AML-193 (cell line): ENCODE measurements at regions not wholly inside any gene's neighbourhood (a gene's known extent, or its start where the extent isn't known, plus 50 kb on each side); places are given as distances from the start of the nearest gene placed in this dataset.

Experiments used
- DNase-seq, 2 experiments: peaks; one replicate each; lab custom pipeline; 2025; lab: John Stamatoyannopoulos, UW

- DNase-seq = no peak
Observed at GRCh38 chr21:22399681-22400514, 1401.7 kb downstream of the NCAM2 start.

DNA sequence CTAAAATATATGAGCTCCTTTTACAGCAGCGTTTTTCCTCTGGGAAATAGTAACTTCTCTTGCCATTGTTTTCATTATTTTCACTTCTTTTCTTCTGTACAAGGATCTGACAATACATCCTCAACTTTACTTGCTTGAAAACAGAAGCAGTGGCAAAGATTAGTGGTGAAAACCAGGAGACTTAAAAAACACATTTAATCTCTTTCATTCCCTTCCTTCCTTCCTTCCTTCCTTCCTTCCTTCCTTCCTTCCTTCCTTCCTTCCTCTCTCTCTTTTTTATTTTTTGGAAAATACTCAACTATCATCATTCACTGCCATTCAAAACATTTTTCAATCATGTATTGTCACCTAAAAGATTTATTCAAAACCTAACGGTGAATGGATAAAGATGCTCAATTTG is 1411.4 kb downstream of the NCAM2 start:
- DNase-seq = no peak

DNA sequence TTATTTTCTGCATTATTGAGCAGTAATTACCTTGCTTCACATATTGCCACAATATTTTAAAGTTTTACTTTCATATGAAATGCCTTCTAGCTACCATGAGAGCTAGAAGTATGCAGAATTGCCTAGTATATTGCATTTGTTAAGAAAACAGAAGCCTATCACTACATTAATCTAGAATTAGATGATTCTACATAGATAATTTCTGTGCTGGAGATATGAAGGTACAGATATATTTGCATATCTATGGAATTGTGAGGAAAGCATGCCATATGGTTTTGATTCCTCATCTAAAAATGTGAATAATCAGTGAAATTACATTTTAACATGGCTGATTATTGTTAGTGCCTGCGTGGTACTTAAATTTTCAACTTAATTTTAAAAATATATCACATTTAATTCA is 1418.3 kb downstream of the NCAM2 start:
- DNase-seq = no peak

DNA sequence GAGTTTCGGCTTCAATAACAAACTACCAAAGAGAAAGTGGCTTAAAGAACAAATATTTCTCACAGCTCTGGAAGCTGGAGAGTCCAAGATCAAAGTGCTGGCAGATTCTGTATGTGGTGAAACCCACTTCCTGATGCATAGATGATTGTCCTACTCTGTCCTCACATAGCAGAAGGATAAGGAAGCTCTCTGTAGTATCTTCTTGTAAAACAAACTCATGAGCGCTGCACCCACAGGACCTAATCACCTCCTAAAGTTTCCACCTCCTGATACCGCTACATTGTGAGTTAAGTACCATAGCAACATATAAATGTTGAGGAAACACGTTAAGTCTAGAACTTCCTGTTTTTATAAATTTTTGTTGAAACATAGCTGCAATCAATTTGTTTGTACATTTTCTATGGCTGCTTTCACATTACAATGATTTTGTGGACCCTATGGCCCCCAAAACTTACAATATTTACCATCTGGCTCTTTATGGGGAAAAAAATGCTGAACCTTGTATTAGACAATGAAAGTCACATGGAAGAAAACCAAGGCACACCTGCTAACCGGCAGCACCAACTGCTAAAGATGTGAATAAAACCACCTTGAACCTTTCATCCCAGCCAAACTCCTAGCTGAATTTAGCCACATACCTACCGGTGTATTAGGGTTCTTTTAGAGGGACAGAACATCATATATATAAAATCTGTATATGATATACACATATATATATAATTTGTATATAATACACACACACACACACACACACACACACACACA is 1423.4 kb downstream of the NCAM2 start:
- peak; percentile 54 to 62 for DNase-seq

DNA sequence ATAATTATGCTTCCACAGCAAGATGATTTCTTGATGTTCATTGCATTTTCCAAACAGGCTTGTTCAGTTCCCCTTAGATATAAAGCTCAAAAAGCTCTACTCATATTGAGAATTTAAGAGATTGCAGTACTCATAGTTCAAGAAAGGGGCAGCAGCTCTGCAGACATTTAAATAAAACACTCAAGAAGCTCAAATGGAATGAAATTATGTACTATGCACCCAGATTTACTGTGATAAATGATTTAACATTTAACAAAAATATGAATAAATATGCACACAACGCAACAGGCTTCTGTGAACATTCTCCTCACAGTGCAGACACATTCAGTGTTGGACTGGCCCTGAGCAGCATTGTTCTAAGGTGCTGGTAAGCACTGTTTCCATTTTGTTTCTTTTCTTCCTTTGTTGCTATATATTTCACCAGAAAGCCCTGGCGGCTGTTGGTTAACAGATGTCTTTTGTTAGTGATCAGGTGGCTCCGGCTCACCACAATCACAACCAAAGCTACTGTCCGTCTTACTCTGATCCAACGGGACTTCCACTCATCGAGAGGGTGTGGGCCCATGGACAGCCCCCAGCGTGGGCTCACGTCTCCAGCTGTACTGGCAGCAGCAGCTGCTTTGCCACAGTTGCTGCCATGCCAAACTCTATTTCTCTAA is 1440.3 kb downstream of the NCAM2 start:
- DNase-seq = no peak

- DNase-seq = no peak
Observed at GRCh38 chr21:22444990-22445389, 1446.8 kb downstream of the NCAM2 start.

DNA sequence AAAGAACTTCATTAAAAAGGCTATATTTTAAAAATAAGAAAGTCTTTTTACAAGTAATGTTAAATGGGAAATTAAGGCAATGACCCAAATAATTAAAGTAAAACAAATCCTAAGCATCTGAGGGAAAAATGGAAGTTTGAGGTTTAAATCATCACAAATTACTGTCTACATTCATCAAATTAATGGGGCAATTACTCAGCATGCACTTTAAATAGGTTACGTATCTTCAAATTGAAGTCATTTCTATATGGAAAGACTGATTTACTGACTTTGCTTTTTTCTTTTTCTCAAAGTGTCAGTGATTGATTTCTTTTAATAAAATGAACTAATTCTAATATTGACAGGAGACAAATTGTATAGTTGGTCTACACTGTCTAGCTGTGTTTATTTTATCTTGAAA is 1452.3 kb downstream of the NCAM2 start:
- DNase-seq = no peak

- DNase-seq = no peak
Observed at GRCh38 chr21:22456241-22456640, 1458.0 kb downstream of the NCAM2 start.

DNA sequence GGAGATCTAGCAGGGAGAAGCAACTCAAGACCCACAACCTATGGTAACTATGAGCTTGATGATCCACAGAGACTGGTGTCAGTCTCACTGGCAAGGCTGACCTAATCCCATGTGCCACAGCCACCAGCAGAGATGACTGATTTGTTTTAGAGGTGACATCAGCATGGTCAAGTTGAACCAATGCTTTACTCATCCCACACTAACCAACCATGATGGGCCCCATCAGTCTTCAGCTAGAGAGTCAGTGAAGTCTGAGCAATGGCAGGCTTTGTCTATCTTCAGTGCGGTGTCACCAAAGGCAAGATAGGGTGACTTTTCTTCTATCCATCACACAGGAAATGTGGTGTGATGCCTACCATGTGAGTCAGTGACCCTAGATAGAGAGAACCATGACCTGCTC is 1470.7 kb downstream of the NCAM2 start:
- DNase-seq = no peak

- DNase-seq = no peak
Observed at GRCh38 chr21:22474403-22474802, 1476.2 kb downstream of the NCAM2 start.

DNA sequence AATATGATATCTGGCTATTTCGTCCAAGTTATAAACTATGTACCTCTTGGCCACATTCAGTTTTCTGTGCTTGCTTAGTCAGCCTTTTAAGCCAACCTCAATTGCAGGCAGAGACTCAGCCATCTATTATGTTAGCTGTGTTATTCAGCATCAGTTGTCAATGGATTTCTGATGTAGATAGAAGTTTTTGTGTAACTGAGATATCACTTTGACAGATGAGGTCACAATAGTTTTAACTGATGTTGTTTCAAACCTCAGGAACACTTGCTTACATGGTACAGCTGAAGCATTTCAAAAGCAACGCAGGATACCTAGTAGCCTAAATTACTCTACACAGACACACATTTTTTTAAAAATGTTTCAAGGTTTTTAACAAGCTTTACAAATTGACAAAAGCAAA is 1478.0 kb downstream of the NCAM2 start:
- DNase-seq = no peak

GRCh38 chr21:22476726-22477646 is 1478.8 kb downstream of the NCAM2 start:
- no peak for DNase-seq

GRCh38 chr21:22490049-22490448 is 1491.8 kb downstream of the NCAM2 start:
- no peak for DNase-seq

GRCh38 chr21:22516230-22516629 is 1518.0 kb downstream of the NCAM2 start:
- peak; percentile 92 to 94 for DNase-seq

- DNase-seq = no peak
Observed at GRCh38 chr21:22535630-22536029, 1537.4 kb downstream of the NCAM2 start.

DNA sequence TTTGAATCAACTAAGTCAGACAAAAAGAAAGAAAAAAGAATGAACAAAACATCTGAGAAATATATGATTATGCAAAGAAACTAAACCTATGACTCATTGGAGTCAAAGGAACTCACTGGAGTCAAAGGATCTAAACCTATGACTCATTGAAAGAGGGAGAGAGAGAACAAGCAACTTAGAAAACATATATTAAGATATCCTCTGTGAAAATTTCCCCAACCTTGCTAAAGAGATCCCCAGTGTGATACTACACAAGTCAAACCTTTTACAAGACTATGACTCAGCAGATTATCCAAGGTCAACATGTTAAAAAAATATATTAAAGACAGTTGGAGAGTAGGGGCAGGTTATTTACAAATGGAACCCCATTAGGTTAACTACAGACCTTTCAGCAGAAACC is 1538.3 kb downstream of the NCAM2 start:
- peak; percentile 33 to 48 for DNase-seq

- DNase-seq = no peak
Observed at GRCh38 chr21:22544747-22545146, 1546.5 kb downstream of the NCAM2 start.

DNA sequence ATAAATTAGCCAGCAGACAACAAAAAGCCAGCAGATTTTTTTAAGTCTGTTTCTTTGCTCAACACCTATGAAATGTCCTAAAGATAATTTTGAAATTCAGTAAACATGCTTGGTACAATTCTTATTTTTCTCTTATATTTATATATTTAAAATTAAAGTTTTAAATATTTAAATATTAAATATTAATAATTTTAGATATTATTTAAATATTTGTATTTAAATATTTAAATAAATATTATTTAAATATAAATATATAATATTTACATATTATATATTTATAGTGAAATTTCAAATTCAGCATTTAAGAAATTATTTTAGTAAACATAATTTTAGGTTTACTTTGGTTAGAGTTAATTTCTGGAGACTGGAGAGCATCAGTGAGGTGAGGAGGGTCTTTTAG is 1554.2 kb downstream of the NCAM2 start:
- no peak for DNase-seq

DNA sequence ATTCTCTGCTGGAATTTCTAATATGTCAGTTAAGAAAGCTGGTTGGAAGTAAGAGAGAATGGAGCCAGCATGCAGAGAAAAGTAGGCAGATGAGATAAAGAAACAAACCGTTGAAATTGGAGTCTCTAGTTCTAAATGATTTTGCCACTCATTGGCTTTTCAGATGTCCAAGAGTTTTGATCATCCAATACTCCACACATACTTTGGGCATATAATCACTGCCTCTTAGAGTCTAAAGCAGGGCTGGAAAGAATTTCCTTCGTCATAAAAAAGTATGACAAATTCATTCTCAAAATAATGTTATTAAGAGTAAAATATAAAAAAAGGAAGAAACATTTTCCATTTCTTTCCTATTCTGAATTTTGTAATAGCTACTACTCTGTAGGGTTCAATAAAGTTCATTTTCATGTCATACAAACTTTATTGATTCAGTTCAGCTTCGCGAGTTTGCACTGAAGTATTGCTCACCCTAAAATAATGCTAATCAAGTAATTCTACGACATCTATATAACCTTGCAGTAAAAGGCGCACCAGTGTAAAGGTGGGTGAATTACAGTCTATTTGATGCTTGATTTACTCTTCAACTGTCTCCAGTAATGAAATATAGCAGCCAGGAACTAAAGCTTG is 1556.6 kb downstream of the NCAM2 start:
- DNase-seq = no peak

GRCh38 chr21:22556829-22557228 is 1558.6 kb downstream of the NCAM2 start:
- no peak for DNase-seq

DNA sequence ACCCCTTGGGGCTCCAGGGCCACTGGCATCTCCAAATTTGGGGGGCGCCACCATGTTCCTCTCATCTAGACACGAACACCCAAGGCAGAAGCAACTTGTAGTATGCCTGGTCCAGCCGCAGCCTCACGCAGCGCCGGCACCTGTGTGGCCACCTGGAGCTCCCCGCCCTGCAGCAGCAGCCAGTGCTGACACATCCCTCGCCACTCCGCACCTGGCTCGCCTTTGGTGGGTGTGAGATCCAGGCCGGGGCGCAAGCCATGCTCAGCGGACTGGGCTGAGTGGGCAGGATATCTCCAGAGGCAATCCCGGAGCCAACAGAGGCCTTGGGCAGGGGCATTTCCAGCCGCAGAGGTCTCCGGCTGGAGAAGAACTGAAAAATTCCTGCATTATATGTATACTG is 1563.7 kb downstream of the NCAM2 start:
- no peak for DNase-seq
